Psoas muscle (tissue), 7 donors: ENCODE measurements at regions not wholly inside any gene's neighbourhood (a gene's known extent, or its start where the extent isn't known, plus 50 kb on each side); places are given as distances from the start of the nearest gene placed in this dataset.

Experiments
- ATAC-seq, 4 donors: fragments of 200-7000 bp; cut with Tn5 transposase; one replicate each; pipeline ENCODE4 v1.9.1; 2020; ENCODE audit warnings: moderate library complexity in 3 of 4, mild to moderate bottlenecking in 2 of 4
- DNase-seq, 2 donors: peaks; one replicate each; pipeline ENCODE4 v3.0.0-alpha.2; 2020
- H3K27ac ChIP-seq: fragments of 200-600 bp; one replicate; pipeline ENCODE4 v1.8.0; 2022
- H3K27me3 ChIP-seq, 3 donors: fragments of 200-600 bp in 1 of 3; one replicate each; pipeline versions ENCODE4 v1.6.1 to v1.8.0; 2013 to 2022; ENCODE audit warnings: low read length in 2 of 3, mild to moderate bottlenecking in 2 of 3, moderate library complexity in 1 of 3; ENCODE audit not compliant: insufficient read depth in 3 of 3
- H3K36me3 ChIP-seq, 2 donors: fragments of 200-600 bp in 1 of 2; one replicate each; pipeline versions ENCODE4 v1.6.1 to v1.8.0; 2013 to 2022; ENCODE audit warnings: low read depth in 1 of 2, mild to moderate bottlenecking in 1 of 2, moderate library complexity in 1 of 2; ENCODE audit not compliant: insufficient read depth in 1 of 2
- H3K4me1 ChIP-seq: fragments of 200-600 bp; one replicate; pipeline ENCODE4 v1.8.0; 2022
- H3K4me3 ChIP-seq: fragments of 200-600 bp; one replicate; pipeline ENCODE4 v1.8.0; 2022; ENCODE audit warnings: mild to moderate bottlenecking
- H3K9me3 ChIP-seq: fragments of 200-600 bp; one replicate; pipeline ENCODE4 v1.8.0; 2022
- CTCF ChIP-seq: fragments of 200-600 bp; IDR thresholded peaks from one replicate; pipeline ENCODE4 v1.8.0; 2022; ENCODE audit warnings: antibody characterized with exemption
- WGBS, 3 donors: extraction: QIAGEN DNeasy Blood & Tissue Kit; methylation state at CpG; one replicate each; pipeline versions ENCODE4 v1.1.6 to v1.1.7; 2013; 5-methylcytosine and 5-hydroxymethylcytosine counted together
- intact Hi-C, 2 donors: fragments of 100-400 bp; cut with DNase I; formaldehyde crosslinking; loops; one replicate each; pipeline versions ENCODE4 v1.11.0 to v1.14.2; 2022
- donor health status: healthy with polysubstance abuse.
- donor health status: DM: no; HTN: no; CAD: no; lungs with moderate emphysema.
- donor health status: Bipolar disorder and iron deficiency.
- donor health status: healthy.
- donor health status: DM: yes; HTN: yes; CAD: no.
- donor health status: DM: no; HTN: no; CAD: no.
- donor health status: DM: yes; HTN: yes; CAD: no.

GRCh38 chr13:26987486-26988013 is 184.1 kb downstream of the USP12 start:
- intact Hi-C loops = loop anchor here (2.0 to 10.0 kb wide), 11 partner anchors 185 to 997 kb away; partner anchors contain the start of genes USP12 (in 2 of the 2) and URAD (in 1 of the 2)
- Histone ChIP-seq H3K9me3 (no peaks in the 10 kb centered on the region), H3K27ac (no peak overlapping the region), H3K36me3 (no peaks in the 10 kb centered on the region), H3K27me3 (peaks cover 0 to 7% (median 3%) of the 10 kb centered on the region in 3 donors), H3K4me1 (no peaks in the 10 kb centered on the region), H3K4me3 (no peak overlapping the region)
- no peak for ATAC-seq
- DNase-seq = no peak
- TF ChIP-seq CTCF = no peak
- WGBS, 3 donors = 52 to 57% (median 56%) methylated on average over 10 of the region's 10 CpGs

- WGBS, 3 donors = 8 to 15% (median 9%) methylated on average over 6 of the region's 6 CpGs
- Histone ChIP-seq H3K4me1 (no peaks in the 10 kb centered on the region), H3K36me3 (no peaks in the 10 kb centered on the region), H3K27ac (no peak overlapping the region), H3K9me3 (no peaks in the 10 kb centered on the region), H3K27me3 (peaks cover 0 to 2% (median 0%) of the 10 kb centered on the region in 3 donors), H3K4me3 (no peak overlapping the region)
- DNase-seq = no peak
- ATAC-seq = peak; percentile 85 to 96 (median 88)
- peak; percentile 86 for TF ChIP-seq CTCF
- intact Hi-C loops = loop anchor here (1.0 to 10.0 kb wide), 11 partner anchors 187 to 999 kb away; partner anchors contain the start of genes USP12 (in 2 of the 2) and URAD (in 1 of the 2)
Observed at GRCh38 chr13:26985285-26985878, 186.2 kb downstream of the USP12 start.

GRCh38 chr13:26984337-26984736 is 187.3 kb downstream of the USP12 start:
- H3K4me3 ChIP-seq = no peak overlapping the region
- 75 to 87% (median 76%) methylated on average over 4 of the region's 4 CpGs for WGBS, 3 donors
- H3K27me3 ChIP-seq = peaks cover 0 to 4% (median 0%) of the 10 kb centered on the region in 3 donors
- no peaks in the 10 kb centered on the region for H3K4me1 ChIP-seq
- H3K27ac ChIP-seq = no peak overlapping the region
- intact Hi-C loops = loop anchor here (10.0 kb wide), 5 partner anchors 190 to 1000 kb away; partner anchors contain the start of genes URAD (in 1 of the 2) and USP12 (in 1 of the 2)
- no peaks in the 10 kb centered on the region for H3K36me3 ChIP-seq
- H3K9me3 ChIP-seq = no peaks in the 10 kb centered on the region
- TF ChIP-seq CTCF = no peak
- DNase-seq (no peak), ATAC-seq (no peak)

GRCh38 chr13:26983543-26984320 is 187.9 kb downstream of the USP12 start:
- no peak for TF ChIP-seq CTCF
- peaks cover 0 to 5% (median 0%) of the 10 kb centered on the region in 3 donors for H3K27me3 ChIP-seq
- H3K4me1 ChIP-seq = no peaks in the 10 kb centered on the region
- no peak overlapping the region for H3K27ac ChIP-seq
- WGBS, 3 donors = 70 to 72% (median 70%) methylated on average over 12 of the region's 12 CpGs
- H3K9me3 ChIP-seq = no peaks in the 10 kb centered on the region
- DNase-seq (no peak), ATAC-seq (no peak)
- intact Hi-C loops = loop anchor here (10.0 kb wide), 5 partner anchors 191 to 1001 kb away; partner anchors contain the start of genes URAD (in 1 of the 2) and USP12 (in 1 of the 2)
- no peaks in the 10 kb centered on the region for H3K36me3 ChIP-seq
- no peak overlapping the region for H3K4me3 ChIP-seq
